HL-60 (cell line): ENCODE measurements at regions not wholly inside any gene's neighbourhood (a gene's known extent, or its start where the extent isn't known, plus 50 kb on each side); places are given as distances from the start of the nearest gene placed in this dataset.

ENCODE experiments used
- GABPA ChIP-seq: IDR thresholded peaks from 2 replicates; pipeline ENCODE4 v1.6.1; 2012; ENCODE audit warnings: low read depth
- TF ChIP-seq, protein P1 (sequence below): IDR thresholded peaks from 2 replicates; pipeline ENCODE4 v1.6.1; 2012; ENCODE audit warnings: low read depth; ENCODE audit not compliant: insufficient replicate concordance
- TF ChIP-seq, protein P2 (sequence below): IDR thresholded peaks from one replicate; pipeline ENCODE4 v1.5.1; 2011; ENCODE audit warnings: low read length, control low read depth, inconsistent platforms; ENCODE audit not compliant: insufficient read depth

DNA sequence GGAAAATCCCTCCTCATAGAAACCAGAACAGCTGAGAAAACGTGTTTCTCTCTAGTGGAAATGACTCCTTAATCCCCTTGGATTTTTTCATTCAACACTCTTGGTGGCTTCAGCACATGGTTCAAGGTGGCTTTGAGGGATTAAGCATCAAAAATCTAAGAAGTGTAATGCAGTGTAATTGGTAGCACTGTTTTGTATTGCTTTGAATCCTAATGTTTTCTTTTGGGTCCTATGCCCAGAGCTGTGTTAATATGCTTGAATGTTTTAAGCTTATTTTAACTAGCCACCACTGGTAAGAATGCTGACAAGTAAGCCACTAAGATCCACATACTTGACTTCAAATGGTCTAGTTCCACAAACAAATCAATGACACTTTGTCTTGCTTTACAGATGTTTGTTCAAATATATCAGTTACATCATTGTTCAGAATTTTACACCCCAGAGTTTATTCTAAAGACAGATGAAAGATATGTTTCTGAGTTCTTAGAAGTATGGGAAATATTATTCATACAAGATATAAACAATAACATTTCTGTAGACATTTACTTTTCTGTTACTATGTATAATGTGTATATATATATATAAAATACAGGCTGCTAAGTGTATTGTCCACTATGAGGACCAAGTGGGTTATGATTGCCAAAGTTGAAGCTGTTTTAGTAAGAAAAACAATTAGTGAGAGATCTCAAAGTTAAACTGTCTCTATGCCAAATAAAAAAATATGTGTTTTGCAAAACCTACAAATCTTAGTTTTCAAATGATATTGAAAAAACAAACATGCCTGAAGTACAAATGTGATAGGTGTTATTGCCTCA, 220.8 kb downstream of the OGFRL1 start:
- TF ChIP-seq, protein P1, sequence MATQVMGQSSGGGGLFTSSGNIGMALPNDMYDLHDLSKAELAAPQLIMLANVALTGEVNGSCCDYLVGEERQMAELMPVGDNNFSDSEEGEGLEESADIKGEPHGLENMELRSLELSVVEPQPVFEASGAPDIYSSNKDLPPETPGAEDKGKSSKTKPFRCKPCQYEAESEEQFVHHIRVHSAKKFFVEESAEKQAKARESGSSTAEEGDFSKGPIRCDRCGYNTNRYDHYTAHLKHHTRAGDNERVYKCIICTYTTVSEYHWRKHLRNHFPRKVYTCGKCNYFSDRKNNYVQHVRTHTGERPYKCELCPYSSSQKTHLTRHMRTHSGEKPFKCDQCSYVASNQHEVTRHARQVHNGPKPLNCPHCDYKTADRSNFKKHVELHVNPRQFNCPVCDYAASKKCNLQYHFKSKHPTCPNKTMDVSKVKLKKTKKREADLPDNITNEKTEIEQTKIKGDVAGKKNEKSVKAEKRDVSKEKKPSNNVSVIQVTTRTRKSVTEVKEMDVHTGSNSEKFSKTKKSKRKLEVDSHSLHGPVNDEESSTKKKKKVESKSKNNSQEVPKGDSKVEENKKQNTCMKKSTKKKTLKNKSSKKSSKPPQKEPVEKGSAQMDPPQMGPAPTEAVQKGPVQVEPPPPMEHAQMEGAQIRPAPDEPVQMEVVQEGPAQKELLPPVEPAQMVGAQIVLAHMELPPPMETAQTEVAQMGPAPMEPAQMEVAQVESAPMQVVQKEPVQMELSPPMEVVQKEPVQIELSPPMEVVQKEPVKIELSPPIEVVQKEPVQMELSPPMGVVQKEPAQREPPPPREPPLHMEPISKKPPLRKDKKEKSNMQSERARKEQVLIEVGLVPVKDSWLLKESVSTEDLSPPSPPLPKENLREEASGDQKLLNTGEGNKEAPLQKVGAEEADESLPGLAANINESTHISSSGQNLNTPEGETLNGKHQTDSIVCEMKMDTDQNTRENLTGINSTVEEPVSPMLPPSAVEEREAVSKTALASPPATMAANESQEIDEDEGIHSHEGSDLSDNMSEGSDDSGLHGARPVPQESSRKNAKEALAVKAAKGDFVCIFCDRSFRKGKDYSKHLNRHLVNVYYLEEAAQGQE, result no peak
- TF ChIP-seq, protein P2, sequence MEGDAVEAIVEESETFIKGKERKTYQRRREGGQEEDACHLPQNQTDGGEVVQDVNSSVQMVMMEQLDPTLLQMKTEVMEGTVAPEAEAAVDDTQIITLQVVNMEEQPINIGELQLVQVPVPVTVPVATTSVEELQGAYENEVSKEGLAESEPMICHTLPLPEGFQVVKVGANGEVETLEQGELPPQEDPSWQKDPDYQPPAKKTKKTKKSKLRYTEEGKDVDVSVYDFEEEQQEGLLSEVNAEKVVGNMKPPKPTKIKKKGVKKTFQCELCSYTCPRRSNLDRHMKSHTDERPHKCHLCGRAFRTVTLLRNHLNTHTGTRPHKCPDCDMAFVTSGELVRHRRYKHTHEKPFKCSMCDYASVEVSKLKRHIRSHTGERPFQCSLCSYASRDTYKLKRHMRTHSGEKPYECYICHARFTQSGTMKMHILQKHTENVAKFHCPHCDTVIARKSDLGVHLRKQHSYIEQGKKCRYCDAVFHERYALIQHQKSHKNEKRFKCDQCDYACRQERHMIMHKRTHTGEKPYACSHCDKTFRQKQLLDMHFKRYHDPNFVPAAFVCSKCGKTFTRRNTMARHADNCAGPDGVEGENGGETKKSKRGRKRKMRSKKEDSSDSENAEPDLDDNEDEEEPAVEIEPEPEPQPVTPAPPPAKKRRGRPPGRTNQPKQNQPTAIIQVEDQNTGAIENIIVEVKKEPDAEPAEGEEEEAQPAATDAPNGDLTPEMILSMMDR, result no peak
- no peak for TF ChIP-seq GABPA
